ENCODE measurements at regions not wholly inside any gene's neighbourhood (a gene's known extent, or its start where the extent isn't known, plus 50 kb on each side); places are given as distances from the start of the nearest gene placed in this dataset.
"Not testable (repeated sequence)": the region's sequence is repeated elsewhere in the genome, so short reads cannot be mapped to it uniquely, and the experiment has no call there.

DNA sequence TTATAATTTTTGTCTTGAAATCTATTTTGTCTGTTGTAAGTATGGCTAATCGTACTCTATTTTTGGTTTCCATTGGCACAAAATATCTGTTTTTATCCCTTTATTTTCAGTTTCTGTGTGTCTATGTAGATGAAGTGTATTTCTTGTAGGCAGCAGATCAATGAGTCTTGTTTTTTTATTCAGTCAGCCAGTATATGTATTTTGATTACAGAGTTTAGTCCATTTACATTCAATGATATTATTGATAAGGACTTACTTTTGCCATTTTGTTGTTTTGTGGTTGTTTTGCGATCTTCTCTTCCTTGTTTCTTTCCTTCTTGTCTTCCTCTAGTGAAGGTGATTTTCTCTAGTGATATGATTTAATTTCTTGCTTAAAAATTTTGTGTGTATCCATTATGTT, 336.3 kb upstream of the SPRY2 start:
- no peak for DNase-seq

DNA sequence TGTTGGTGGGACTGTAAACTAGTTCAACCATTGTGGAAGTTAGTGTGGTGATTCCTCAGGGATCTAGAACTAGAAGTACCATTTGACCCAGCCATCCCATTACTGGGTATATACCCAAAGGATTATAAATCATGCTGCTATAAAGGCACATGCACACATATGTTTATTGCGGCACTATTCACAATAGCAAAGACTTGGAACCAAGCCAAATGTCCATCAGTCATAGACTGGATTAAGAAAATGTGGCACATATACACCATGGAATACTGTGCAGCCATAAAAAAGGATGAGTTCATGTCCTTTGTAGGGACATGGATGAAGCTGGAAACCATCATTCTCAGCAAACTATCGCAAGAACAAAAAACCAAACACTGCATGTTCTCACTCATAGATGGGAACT, 334.5 kb upstream of the SPRY2 start:
- not testable (repeated sequence) for DNase-seq

- DNase-seq = no peak
Observed at GRCh38 chr13:80671773-80672172, 330.8 kb upstream of the SPRY2 start.

- DNase-seq = no peak
Observed at GRCh38 chr13:80669112-80669511, 328.2 kb upstream of the SPRY2 start.

DNA sequence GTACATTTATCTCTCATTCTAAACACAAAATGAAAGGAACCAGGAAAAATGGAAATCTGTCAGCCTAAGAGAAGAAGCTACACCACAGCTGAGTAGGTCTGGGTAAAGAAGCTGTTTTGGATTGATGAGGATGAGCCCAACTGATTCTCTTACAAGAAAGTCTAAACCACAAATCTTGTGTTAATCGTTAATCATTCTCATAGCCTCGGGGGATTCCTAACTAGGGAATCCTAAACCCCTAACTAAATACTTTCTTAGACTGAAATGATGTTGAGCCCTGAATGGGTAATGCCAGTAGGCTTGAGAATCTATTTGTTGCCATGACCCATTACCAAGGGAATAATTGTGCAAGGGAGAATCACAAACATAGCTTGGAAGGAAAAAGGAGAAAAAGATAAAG, 327.5 kb upstream of the SPRY2 start:
- DNase-seq = no peak

DNA sequence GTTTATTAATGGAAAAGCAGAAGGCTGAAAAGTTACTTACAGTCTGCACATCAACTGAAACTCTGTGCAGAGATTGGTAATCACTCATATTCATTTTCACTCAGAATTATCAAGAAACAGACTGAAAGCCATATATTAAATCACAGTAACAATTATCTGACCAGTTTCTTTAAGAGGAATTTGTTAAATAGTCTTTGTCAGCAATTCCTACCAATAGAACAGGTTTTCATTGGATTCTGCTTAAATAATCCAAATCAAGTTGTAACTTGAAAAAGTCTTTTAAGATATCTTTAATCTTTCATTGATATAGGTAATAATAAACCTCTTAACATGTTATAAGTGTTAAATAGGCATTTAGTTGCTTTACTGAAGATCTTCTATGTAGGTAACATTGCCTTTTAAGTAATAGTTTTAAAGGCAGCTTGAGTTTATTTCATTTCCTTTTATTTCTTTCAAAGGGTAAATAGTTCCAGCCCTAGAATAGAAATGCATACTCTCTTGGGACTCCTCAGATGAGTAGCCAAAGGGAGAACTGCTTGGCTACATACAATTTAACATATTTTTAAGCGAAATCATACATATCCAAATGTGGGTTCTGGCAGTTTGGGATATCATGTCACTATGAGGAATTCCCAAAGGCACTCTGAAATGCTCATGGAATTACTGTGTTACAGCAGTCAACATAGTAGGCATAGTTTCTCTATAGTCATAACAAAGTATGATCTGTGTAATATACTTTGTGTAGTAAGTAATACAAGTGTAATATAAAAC, 326.0 kb upstream of the SPRY2 start:
- DNase-seq = no peak

DNA sequence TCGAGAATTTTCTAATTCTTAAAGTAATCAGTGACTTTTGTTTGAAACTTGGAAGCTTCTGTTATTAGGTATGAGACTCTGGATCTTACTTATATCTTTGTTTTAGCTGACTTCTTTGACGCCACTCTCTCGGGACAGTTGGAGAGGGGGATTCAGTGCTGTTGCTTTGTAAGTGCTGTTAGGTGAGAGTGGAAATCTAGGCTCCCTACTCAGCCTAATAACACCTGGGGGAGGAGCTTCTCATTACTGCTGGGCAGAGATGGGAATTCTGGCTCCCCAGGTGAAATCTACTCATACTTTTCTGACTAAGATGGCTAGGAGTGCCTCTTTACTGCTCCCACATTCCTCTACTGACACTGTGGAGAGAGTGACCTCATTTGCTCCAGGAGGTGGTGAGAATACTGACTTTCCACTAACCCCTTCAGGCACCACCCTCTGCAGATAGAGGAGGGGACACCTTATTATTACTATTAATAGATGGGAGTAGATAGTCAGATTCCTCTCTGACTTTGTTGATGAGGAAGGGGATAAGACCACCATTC, 324.9 kb upstream of the SPRY2 start:
- DNase-seq = no peak

GRCh38 chr13:80664950-80665349, 324.0 kb upstream of the SPRY2 start:
- DNase-seq = no peak

GRCh38 chr13:80663788-80664187, 322.9 kb upstream of the SPRY2 start:
- DNase-seq = no peak

DNA sequence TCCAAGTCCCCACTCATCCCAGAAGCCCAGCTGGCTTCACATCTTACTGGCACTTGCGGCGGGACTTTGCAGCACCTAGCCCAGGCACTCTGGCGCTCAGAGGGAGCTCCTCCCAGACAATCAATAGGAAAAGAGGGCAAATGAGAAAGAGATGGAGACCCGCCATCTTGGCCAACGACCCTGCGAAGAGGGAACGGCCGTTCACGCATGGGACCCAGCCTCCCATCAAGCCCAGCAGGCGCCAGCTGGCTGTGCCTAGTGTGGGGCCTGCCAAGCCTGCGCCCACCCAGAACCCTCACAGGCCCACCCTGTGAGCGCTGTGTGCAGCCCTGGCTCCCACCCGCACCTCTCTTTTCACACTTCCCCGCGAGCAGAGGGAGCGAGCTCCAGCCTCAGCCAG, 317.8 kb upstream of the SPRY2 start:
- DNase-seq = no peak

GRCh38 chr13:80656512-80656904, 315.6 kb upstream of the SPRY2 start:
- no peak for DNase-seq

DNA sequence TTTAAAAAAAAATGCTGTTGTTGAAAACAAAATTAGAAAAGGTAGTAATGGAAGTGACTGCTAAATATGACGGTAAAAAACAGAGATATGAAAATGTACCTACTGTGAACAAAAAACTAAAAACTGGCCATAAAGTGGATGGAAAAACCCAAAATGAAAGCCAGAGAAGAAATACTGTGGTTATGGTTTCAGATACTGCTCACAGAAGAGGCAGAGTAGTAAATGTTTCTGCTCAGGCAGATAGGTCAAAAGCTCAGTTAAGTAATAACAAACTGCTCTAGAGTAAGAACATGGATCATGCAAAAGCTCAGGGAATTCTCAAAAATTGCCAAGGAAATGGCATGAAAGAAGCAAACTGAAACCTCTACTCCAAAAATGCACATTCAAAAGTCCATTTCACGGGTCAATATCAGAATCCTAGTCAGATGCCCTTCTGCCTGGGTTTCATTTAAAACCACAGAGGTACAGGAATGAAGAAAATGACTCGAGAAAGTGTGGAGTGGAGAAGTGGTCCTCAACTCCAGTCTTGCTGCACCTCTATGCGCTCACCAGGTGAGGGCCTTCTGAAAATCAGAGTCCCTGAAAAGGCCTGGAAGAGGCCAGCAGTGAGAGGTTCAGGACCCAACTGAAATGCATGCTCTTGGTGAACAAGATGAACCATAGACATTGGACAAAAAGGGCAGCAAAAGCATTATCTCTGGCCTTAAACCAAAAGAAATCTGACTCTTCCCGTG, 315.0 kb upstream of the SPRY2 start:
- no peak for DNase-seq

DNA sequence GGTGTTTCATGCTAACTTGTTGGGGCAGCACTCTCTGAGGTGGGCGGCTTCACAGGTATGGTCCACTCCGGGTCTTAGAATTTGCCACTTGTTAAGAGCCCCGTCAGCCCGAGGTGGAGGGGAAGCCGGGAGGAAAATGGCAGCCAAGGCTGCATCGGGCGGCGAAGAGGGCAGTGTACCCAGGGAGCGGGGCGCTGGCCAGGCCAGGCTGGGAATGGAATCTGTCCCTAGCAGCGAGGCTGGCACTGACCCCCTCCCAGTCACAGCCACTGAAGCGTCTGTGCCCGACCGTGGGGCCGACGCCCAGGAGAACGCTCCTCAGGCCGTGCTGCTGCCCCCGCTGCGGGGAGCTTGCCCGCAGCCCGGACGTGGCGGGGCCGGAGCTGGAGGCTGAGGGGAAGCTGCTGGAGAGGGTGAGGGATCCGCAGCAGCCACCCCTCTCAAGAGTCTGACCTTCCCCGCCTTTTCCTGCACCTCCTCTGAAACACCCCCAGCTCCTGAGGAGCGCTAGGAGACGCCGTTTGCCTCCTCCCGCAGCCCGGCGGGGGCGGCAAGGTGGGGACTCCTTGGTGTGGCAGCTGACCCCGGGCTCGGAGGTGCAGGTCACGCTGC, 313.8 kb upstream of the SPRY2 start:
- DNase-seq = no peak

- DNase-seq = no peak
Observed at GRCh38 chr13:80649274-80649673, 308.3 kb upstream of the SPRY2 start.

- no peak for DNase-seq
Observed at GRCh38 chr13:80642641-80643040, 301.7 kb upstream of the SPRY2 start.

GRCh38 chr13:80633251-80633650, 292.3 kb upstream of the SPRY2 start:
- DNase-seq = no peak

DNA sequence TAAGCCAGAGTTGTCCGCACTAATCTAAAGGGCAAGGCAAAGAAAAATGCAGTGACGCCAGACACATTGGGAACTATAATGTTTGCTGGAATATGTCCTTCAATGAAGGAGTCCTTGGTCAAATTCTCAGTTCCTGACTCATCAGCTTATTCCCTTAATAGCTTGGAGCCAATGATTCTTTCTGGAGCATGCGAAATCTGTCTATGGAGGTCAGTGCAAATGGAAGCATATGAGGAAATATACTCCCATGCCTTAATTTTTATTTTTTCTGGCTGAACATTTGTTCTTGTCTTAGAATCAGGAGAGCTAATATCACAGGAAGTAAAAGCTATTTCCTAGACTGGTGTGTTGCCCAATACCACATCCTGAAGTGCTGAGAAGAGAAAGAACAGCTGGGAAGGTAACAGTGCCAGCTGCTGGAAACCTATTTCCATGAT, 289.8 kb upstream of the SPRY2 start:
- DNase-seq = no peak

- DNase-seq = no peak
Observed at GRCh38 chr13:80618781-80619180, 277.9 kb upstream of the SPRY2 start.

DNA sequence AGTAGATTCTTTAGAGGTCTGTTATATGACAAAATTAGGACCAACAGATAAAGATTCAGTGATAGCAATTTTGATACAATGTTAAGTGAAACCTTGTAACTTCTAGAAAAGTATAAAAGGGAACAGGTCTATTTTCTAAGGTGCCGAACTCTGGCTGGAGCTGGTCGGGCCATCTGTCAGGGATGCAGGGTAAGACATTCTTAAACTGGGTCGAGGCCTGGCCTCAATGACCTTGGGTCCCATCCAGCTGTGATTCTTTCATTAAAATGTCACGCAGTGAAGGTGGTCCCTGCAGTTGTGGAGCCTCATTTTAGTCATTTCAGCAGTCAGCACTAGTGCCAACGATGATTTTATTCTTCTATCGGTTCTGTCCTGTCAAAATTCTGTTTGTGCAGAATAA, 271.9 kb upstream of the SPRY2 start:
- no peak for DNase-seq

DNA sequence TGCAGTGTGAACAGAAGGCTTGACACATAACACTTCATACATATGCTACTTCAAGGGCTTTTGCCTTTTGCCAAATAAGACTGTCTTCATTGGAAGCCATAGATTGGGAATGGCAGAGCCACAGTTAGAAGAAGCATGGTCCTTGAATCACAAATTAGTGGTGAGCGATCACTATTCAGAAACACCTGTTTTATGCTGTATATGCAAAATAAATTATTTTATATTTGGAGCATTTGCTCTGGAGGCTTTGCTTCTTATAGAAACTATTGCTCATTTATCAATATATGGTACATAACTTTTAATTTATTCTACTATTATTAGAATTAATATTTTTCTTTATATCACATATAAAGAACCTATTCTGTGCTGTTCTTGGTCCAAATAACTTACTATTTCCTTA, 270.4 kb upstream of the SPRY2 start:
- DNase-seq = no peak

- DNase-seq = no peak
Observed at GRCh38 chr13:80605716-80606115, 264.8 kb upstream of the SPRY2 start.

GRCh38 chr13:80605011-80605410, 264.1 kb upstream of the SPRY2 start:
- no peak for DNase-seq

- no peak for DNase-seq
Observed at GRCh38 chr13:80604098-80604497, 263.2 kb upstream of the SPRY2 start.

DNA sequence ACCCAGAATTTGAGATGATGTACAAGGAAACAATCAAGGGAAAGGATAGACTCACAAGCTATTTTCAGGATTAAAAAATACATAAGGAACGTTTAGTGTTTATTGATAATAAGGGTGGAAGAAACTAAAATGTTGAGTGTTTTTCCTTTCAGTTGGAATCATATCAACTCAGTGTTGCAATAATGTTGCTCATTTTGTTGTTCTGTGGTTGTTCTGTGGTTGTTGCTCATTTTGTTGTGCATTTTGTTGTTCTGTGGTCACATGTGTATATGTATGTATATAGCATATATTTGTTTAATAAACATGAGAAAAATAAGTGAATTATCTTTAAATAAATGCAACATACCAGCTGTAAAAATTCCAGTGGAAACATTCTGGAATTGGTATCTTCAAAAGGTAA, 262.4 kb upstream of the SPRY2 start:
- no peak for DNase-seq

Data from CD4-positive, alpha-beta T cell treated with Interleukin-15 for 1 hour (primary cell).